HUES6 (cell line): ENCODE measurements at regions not wholly inside any gene's neighbourhood (a gene's known extent, or its start where the extent isn't known, plus 50 kb on each side); places are given as distances from the start of the nearest gene placed in this dataset.
"Not testable (repeated sequence)": the region's sequence is repeated elsewhere in the genome, so short reads cannot be mapped to it uniquely, and the experiment has no call there.

Source experiments
- H3K27ac ChIP-seq: 2 replicates; pipeline ENCODE4 v1.7.0; 2013; ENCODE audit warnings: low read depth, mild to moderate bottlenecking, low read length, inconsistent platforms
- H3K27me3 ChIP-seq: 2 replicates; pipeline ENCODE4 v1.6.1; 2013; ENCODE audit warnings: low read length; ENCODE audit not compliant: control insufficient read depth, insufficient read depth
- H3K36me3 ChIP-seq: 2 replicates; pipeline ENCODE4 v1.6.1; 2013; ENCODE audit warnings: low read length; ENCODE audit not compliant: control insufficient read depth, insufficient read depth
- H3K4me1 ChIP-seq: 2 replicates; pipeline ENCODE4 v1.6.1; 2013; ENCODE audit warnings: low read length; ENCODE audit not compliant: control insufficient read depth, insufficient read depth
- H3K4me3 ChIP-seq: 2 replicates; pipeline ENCODE4 v1.5.1; 2013; ENCODE audit warnings: low read depth, low read length
- H3K9ac ChIP-seq: one replicate; pipeline ENCODE4 v1.6.1; 2013; ENCODE audit warnings: mild to moderate bottlenecking, low read length
- H3K9me3 ChIP-seq: 2 replicates; pipeline ENCODE4 v1.6.1; 2013; ENCODE audit warnings: low read depth, low read length; ENCODE audit not compliant: control insufficient read depth, insufficient read depth

GRCh38 chr4:107470173-107470572 lies 249.9 kb downstream of the PAPSS1 start:
- Histone ChIP-seq H3K9ac (no peak overlapping the region), H3K27ac (no peak overlapping the region), H3K36me3 (no peaks in the 10 kb centered on the region), H3K27me3 (no peaks in the 10 kb centered on the region), H3K9me3 (no peaks in the 10 kb centered on the region), H3K4me3 (no peak overlapping the region), H3K4me1 (no peaks in the 10 kb centered on the region)

GRCh38 chr4:107468812-107469211 lies 251.2 kb downstream of the PAPSS1 start:
- no peak overlapping the region for H3K9ac ChIP-seq
- no peak overlapping the region for H3K27ac ChIP-seq
- no peaks in the 10 kb centered on the region for H3K36me3 ChIP-seq
- no peak overlapping the region for H3K4me3 ChIP-seq
- no peaks in the 10 kb centered on the region for H3K27me3 ChIP-seq
- no peaks in the 10 kb centered on the region for H3K4me1 ChIP-seq
- no peaks in the 10 kb centered on the region for H3K9me3 ChIP-seq

- Histone ChIP-seq H3K4me3 (no peak overlapping the region), H3K9ac (no peak overlapping the region), H3K27ac (no peak overlapping the region), H3K36me3 (no peaks in the 10 kb centered on the region), H3K9me3 (no peaks in the 10 kb centered on the region), H3K4me1 (no peaks in the 10 kb centered on the region), H3K27me3 (no peaks in the 10 kb centered on the region)
These were observed 251.9 kb downstream of the PAPSS1 start for GRCh38 chr4:107468156-107468555.

- no peaks in the 10 kb centered on the region for H3K36me3 ChIP-seq
- H3K4me1 ChIP-seq = no peaks in the 10 kb centered on the region
- no peak overlapping the region for H3K4me3 ChIP-seq
- H3K9me3 ChIP-seq = no peaks in the 10 kb centered on the region
- no peak overlapping the region for H3K27ac ChIP-seq
- no peak overlapping the region for H3K9ac ChIP-seq
- H3K27me3 ChIP-seq = no peaks in the 10 kb centered on the region
These were observed 252.6 kb downstream of the PAPSS1 start for GRCh38 chr4:107467461-107467860.

- Histone ChIP-seq H3K9ac (no peak overlapping the region), H3K9me3 (0 out of 2 replicates have a peak, but pooled peaks cover 5% of the 10 kb centered on the region), H3K27ac (no peak overlapping the region), H3K27me3 (no peaks in the 10 kb centered on the region), H3K36me3 (no peaks in the 10 kb centered on the region), H3K4me1 (no peaks in the 10 kb centered on the region), H3K4me3 (no peak overlapping the region)
These were observed 261.8 kb downstream of the PAPSS1 start for GRCh38 chr4:107458194-107458593.

GRCh38 chr4:107453987-107454386 lies 266.0 kb downstream of the PAPSS1 start:
- no peak overlapping the region for H3K4me3 ChIP-seq
- no peak overlapping the region for H3K27ac ChIP-seq
- H3K9me3 ChIP-seq = no peaks in the 10 kb centered on the region
- H3K4me1 ChIP-seq = no peaks in the 10 kb centered on the region
- no peaks in the 10 kb centered on the region for H3K27me3 ChIP-seq
- H3K9ac ChIP-seq = no peak overlapping the region
- no peaks in the 10 kb centered on the region for H3K36me3 ChIP-seq

GRCh38 chr4:107452717-107453630 lies 267.1 kb downstream of the PAPSS1 start:
- H3K9me3 ChIP-seq = no peaks in the 10 kb centered on the region
- H3K4me1 ChIP-seq = no peaks in the 10 kb centered on the region
- no peak overlapping the region for H3K27ac ChIP-seq
- H3K4me3 ChIP-seq = no peak overlapping the region
- no peak overlapping the region for H3K9ac ChIP-seq
- no peaks in the 10 kb centered on the region for H3K27me3 ChIP-seq
- no peaks in the 10 kb centered on the region for H3K36me3 ChIP-seq

- Histone ChIP-seq H3K27me3 (no peaks in the 10 kb centered on the region), H3K9me3 (no peaks in the 10 kb centered on the region), H3K4me3 (no peak overlapping the region), H3K4me1 (no peaks in the 10 kb centered on the region), H3K9ac (no peak overlapping the region), H3K27ac (no peak overlapping the region), H3K36me3 (no peaks in the 10 kb centered on the region)
These were observed 270.2 kb downstream of the PAPSS1 start for GRCh38 chr4:107449611-107450369.

GRCh38 chr4:107442538-107443111 lies 277.4 kb downstream of the PAPSS1 start:
- no peak overlapping the region for H3K27ac ChIP-seq
- no peaks in the 10 kb centered on the region for H3K27me3 ChIP-seq
- H3K36me3 ChIP-seq = no peaks in the 10 kb centered on the region
- H3K9ac ChIP-seq = no peak overlapping the region
- H3K4me1 ChIP-seq = no peaks in the 10 kb centered on the region
- no peaks in the 10 kb centered on the region for H3K9me3 ChIP-seq
- no peak overlapping the region for H3K4me3 ChIP-seq

- Histone ChIP-seq H3K36me3 (no peaks in the 10 kb centered on the region), H3K27me3 (no peaks in the 10 kb centered on the region), H3K9me3 (no peaks in the 10 kb centered on the region), H3K4me3 (no peak overlapping the region), H3K4me1 (no peaks in the 10 kb centered on the region), H3K27ac (no peak overlapping the region), H3K9ac (no peak overlapping the region)
These were observed 280.6 kb downstream of the PAPSS1 start for GRCh38 chr4:107439401-107439800.

GRCh38 chr4:107436471-107436870 lies 283.6 kb downstream of the PAPSS1 start:
- not testable (repeated sequence) for H3K36me3 ChIP-seq, H3K27ac ChIP-seq, H3K4me3 ChIP-seq, H3K9ac ChIP-seq, H3K4me1 ChIP-seq, H3K9me3 ChIP-seq, H3K27me3 ChIP-seq
